ENCODE measurements at regions not wholly inside any gene's neighbourhood (a gene's known extent, or its start where the extent isn't known, plus 50 kb on each side); places are given as distances from the start of the nearest gene placed in this dataset.

DNA sequence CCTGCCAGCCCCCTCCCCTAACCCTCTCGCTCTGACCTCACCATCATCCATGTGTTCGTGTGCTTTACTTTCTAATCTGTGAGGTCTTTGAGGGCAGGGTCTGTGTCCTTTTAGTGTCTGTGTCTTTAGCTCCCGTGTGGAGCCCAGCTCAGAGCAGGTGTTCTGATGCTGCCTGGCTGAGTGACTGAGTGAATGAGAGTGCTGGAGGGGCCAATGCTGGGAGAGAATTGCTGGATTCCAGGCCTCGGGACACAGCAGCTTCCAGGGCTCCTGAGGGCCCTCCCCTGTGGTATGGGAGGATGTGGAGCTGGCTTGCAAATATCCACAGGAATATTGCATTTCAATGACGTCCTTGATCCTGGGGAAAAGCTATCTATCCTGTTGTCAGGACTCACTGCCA, 160.6 kb downstream of the ANKRD30B start:
- Histone ChIP-seq H2BK120ac (ENCODE audit: low read depth, low read length) (no peak overlapping the region), H3K18ac (ENCODE audit: low read depth, low read length) (no peak overlapping the region), H3K23ac (ENCODE audit: low read depth, low read length) (no peak overlapping the region), H3K4me3 (ENCODE audit: insufficient read depth, low read depth, low read length) (no peak overlapping the region), H2BK15ac (ENCODE audit: low read depth, low read length) (no peak overlapping the region), H3K9me3 (ENCODE audit: control insufficient read depth, insufficient read depth, low read length) (peaks cover 20% of the 10 kb centered on the region; the same call in 1 of the 2 replicates), H2AK5ac (ENCODE audit: low read depth, low read length) (no peak overlapping the region), H3K79me1 (ENCODE audit: low read depth in 1 of 2, low read length in 2 of 2) (no peaks in the 10 kb centered on the region), H3K27me3 (ENCODE audit: control insufficient read depth, insufficient read depth, low read length) (no peaks in the 10 kb centered on the region), H3K4me2 (ENCODE audit: low read depth, low read length) (no peak overlapping the region), H3K4ac (ENCODE audit: low read depth, low read length) (no peak overlapping the region), H2AFZ (replicated peaks; ENCODE audit: low read length, poor library complexity) (no peak overlapping the region), H3K9ac (ENCODE audit: low read depth, low read length) (no peak overlapping the region), H2BK5ac (ENCODE audit: low read depth, low read length, poor library complexity, severe bottlenecking) (no peak overlapping the region), H4K8ac (ENCODE audit: low read depth in 2 of 2, low read length in 2 of 2) (no peak overlapping the region), H3K36me3 (ENCODE audit: control insufficient read depth, insufficient read depth, low read length) (no peaks in the 10 kb centered on the region), H4K91ac (ENCODE audit: insufficient read depth, low read depth, low read length) (no peak overlapping the region), H4K20me1 (ENCODE audit: insufficient read depth, low read length) (no peaks in the 10 kb centered on the region), H2AK9ac (replicated peaks; ENCODE audit: low read depth, low read length, poor library complexity) (no peak overlapping the region), H3K4me1 (ENCODE audit: control insufficient read depth, insufficient read depth, low read length) (no peaks in the 10 kb centered on the region), H3K14ac (replicated peaks; ENCODE audit: low read depth, low read length) (no peak overlapping the region), H3K56ac (ENCODE audit: extremely low read depth, insufficient read depth, low read length) (no peak overlapping the region), H3K27ac (ENCODE audit: insufficient read depth, low read length) (no peak overlapping the region), H2BK20ac (ENCODE audit: low read depth, low read length) (no peak overlapping the region), H3K9me1 (ENCODE audit: insufficient read depth, low read length) (no peaks in the 10 kb centered on the region), H4K5ac (ENCODE audit: low read depth, low read length) (no peak overlapping the region)
- no peak for DNase-seq
- TF ChIP-seq RFX5 (IDR thresholded peaks at IDR 0.05; ENCODE audit: low read depth, low read length) (no peak), BHLHE40 (IDR thresholded peaks at IDR 0.05; ENCODE audit: low read depth, low read length) (no peak), RAD21 (IDR thresholded peaks at IDR 0.05; ENCODE audit: low read length) (no peak), CHD1 (IDR thresholded peaks at IDR 0.05; ENCODE audit: low read depth, low read length) (no peak), NFE2L2 (IDR thresholded peaks at IDR 0.05; ENCODE audit: low read depth, low read length) (no peak), MAZ (IDR thresholded peaks at IDR 0.05; ENCODE audit: borderline replicate concordance, low read depth, low read length) (no peak), MXI1 (IDR thresholded peaks at IDR 0.05; ENCODE audit: borderline replicate concordance, low read depth, low read length) (no peak), USF2 (IDR thresholded peaks at IDR 0.05; ENCODE audit: low read depth, low read length) (no peak), FOS (IDR thresholded peaks at IDR 0.05; ENCODE audit: low read depth, low read length) (no peak), MAFK (IDR thresholded peaks at IDR 0.05; ENCODE audit: low read depth, low read length) (no peak), CTCF (conservative IDR thresholded peaks at IDR 0.05; ENCODE audit: low read depth, low read length) (no peak)
- TF ChIP-seq, protein P1, sequence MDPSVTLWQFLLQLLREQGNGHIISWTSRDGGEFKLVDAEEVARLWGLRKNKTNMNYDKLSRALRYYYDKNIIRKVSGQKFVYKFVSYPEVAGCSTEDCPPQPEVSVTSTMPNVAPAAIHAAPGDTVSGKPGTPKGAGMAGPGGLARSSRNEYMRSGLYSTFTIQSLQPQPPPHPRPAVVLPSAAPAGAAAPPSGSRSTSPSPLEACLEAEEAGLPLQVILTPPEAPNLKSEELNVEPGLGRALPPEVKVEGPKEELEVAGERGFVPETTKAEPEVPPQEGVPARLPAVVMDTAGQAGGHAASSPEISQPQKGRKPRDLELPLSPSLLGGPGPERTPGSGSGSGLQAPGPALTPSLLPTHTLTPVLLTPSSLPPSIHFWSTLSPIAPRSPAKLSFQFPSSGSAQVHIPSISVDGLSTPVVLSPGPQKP (IDR thresholded peaks at IDR 0.05; ENCODE audit: borderline replicate concordance, low read depth, low read length) = no peak
- dilution Hi-C loops (cut with HindIII; ENCODE audit: low sequenced_read_pairs, unreplicated experiment) (no loop called here), in situ Hi-C loops (cut with MboI; ENCODE audit: low sequenced_read_pairs) (no loop called here), intact Hi-C loops (cut with micrococcal nuclease) (no loop called here)
- ATAC-seq (ENCODE audit: low read depth) = no peak
- BruUV-seq (replicated peaks) = no TSS peak
- CTCF ChIA-PET = no interaction called here
- WGBS, 2 experiments (ENCODE audit: extremely low coverage in 2 of 2, insufficient read length in 1 of 2) = no CpG with 5 or more reads among the region's 5 CpGs
- POLR2A ChIA-PET (ENCODE audit: unreplicated experiment) = no interaction called here
